ENCODE measurements at regions not wholly inside any gene's neighbourhood (a gene's known extent, or its start where the extent isn't known, plus 50 kb on each side); places are given as distances from the start of the nearest gene placed in this dataset.

DNA sequence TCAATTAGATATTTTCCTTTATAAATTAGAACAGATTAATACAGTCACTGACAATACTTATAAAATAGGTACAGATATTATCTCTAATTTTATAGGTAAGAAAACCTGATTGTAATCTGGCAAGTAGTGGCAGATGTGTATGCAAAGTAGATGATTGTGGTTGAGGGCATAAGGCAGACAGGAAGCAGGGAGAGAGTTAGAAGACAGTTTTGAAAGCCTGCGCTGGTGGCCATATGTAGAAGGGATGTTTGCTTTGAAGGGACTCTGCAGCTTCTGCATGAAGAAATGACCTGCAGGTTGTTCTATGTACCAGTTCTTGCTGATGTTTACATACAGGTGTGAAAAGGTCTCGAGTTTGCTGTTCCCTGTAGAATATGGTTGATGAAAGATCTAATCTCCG lies 416.3 kb upstream of the SLIT2 start:
- TF ChIP-seq, protein P1, sequence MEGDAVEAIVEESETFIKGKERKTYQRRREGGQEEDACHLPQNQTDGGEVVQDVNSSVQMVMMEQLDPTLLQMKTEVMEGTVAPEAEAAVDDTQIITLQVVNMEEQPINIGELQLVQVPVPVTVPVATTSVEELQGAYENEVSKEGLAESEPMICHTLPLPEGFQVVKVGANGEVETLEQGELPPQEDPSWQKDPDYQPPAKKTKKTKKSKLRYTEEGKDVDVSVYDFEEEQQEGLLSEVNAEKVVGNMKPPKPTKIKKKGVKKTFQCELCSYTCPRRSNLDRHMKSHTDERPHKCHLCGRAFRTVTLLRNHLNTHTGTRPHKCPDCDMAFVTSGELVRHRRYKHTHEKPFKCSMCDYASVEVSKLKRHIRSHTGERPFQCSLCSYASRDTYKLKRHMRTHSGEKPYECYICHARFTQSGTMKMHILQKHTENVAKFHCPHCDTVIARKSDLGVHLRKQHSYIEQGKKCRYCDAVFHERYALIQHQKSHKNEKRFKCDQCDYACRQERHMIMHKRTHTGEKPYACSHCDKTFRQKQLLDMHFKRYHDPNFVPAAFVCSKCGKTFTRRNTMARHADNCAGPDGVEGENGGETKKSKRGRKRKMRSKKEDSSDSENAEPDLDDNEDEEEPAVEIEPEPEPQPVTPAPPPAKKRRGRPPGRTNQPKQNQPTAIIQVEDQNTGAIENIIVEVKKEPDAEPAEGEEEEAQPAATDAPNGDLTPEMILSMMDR (IDR thresholded peaks at IDR 0.05; ENCODE audit: control extremely low read depth, extremely low read depth, low read depth, missing control alignments): no peak
- no peak for DNase-seq (ENCODE audit: extremely low spot score)
- CTCF ChIA-PET: no interaction called here
- POLR2A ChIA-PET: no interaction called here

DNA sequence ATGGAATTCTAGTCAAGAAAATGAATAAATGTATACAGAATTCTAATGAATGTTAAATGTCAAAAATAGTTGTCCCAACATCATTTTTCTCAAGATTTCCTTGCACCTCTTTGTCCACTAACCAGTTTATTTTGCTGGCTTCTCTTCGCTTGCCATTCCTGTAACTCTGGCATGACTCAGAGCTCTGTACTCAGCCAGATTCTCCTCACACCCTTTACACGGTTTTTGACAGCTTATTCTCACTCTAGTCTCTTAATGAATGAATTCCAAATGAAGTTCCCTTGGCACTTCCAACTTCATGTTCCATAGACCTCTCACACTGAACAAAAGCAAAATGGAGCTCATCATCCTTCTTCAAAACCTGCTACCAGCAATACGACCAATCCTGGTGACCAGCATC lies 419.3 kb upstream of the SLIT2 start:
- DNase-seq (ENCODE audit: extremely low spot score): no peak
- TF ChIP-seq, protein P1 (IDR thresholded peaks at IDR 0.05; ENCODE audit: control extremely low read depth, extremely low read depth, low read depth, missing control alignments): no peak
- CTCF ChIA-PET: no interaction called here
- POLR2A ChIA-PET: no interaction called here

DNA sequence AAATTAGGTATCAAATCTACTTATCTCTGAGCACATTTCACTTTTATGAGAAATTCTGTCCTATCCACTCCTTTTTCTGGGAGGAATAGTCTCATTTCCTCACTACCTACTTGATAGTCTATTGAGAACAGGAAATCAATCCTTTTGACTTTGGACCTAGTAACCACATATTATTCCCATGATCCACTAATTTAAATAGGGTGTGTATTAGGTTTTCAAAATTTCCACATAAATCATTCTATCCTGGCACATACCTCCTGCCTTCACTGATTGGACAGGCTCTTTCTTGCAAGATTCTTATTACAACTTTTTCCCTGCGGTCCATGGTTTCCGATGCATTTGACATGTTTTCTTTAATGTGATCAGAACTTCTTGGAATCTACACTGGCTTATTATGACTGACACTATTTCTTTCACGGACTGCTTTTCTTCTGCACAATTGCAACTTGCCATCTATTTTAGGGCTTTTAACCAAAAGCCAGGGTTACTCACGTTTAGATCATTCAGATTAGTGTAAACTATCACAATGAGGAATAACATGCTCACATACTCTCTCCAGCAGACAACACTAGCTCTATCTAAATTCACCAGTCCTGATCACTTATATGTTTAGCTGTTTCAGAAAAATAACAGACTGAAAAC lies 419.9 kb upstream of the SLIT2 start:
- no peak for DNase-seq (ENCODE audit: extremely low spot score)
- TF ChIP-seq, protein P1 (IDR thresholded peaks at IDR 0.05; ENCODE audit: control extremely low read depth, extremely low read depth, low read depth, missing control alignments): no peak
- ChIA-PET CTCF (no interaction called here), POLR2A (no interaction called here)

DNA sequence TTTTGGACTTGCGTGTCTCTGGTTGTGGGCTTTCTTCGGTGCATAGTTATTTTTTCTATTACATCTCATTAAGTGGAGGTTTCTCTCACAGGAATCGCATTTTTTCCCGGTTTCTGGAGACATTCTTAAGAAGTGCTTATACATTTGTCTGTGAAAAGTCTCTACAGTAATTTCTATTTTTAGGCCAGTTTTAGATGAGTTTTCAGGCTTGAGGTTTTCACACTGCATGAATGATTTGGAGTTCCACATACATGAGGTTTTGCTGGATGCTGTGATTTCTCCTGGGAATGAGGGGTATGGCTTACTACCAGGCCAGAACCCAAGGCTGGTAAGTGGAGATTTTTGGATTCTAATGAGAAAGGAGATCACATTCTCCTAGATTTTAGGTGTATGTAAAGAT lies 422.6 kb upstream of the SLIT2 start:
- CTCF ChIA-PET: no interaction called here
- POLR2A ChIA-PET: no interaction called here
- TF ChIP-seq, protein P1 (IDR thresholded peaks at IDR 0.05; ENCODE audit: control extremely low read depth, extremely low read depth, low read depth, missing control alignments): no peak
- no peak for DNase-seq (ENCODE audit: extremely low spot score)

DNA sequence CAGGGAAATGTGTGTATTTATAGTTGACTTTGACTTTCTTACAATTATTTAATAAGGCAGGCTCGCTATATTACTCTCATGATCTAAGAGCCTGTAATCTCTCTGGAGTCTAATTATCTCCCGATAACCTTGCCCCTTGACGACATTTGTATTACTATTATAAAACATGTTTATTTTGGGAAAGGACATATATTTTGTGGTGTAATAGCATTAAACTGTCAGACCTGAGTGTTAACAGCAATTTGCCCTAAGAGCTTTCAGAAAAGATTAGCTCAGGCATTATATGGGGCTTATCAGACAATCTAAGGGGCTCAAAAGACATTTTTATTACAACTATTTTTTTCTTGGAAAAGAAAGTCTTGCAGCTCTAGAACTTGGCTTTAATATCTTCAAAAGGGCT lies 427.9 kb upstream of the SLIT2 start:
- ChIA-PET POLR2A (no interaction called here), CTCF (no interaction called here)
- no peak for DNase-seq (ENCODE audit: extremely low spot score)
- TF ChIP-seq, protein P1 (IDR thresholded peaks at IDR 0.05; ENCODE audit: control extremely low read depth, extremely low read depth, low read depth, missing control alignments): no peak

DNA sequence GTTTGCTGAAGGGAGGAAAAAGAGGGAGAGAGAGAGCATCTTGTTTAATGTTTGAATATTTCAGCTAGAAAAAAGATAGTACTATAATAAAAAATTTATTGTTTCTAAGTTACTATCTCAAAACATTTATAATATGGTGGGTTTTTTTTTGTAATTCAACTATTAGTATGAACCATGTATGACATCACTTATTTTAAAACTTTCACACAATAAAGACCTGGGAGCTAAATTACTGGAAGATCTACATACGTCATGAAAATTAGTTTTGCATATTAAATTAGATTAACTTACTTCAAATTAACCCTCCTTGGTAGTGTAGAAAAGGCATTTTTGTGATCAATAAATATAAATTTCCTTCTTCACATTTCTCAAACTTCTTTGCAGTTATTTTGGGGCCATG lies 432.0 kb upstream of the SLIT2 start:
- TF ChIP-seq, protein P1 (IDR thresholded peaks at IDR 0.05; ENCODE audit: control extremely low read depth, extremely low read depth, low read depth, missing control alignments): no peak
- POLR2A ChIA-PET: no interaction called here
- CTCF ChIA-PET: no interaction called here
- no peak for DNase-seq (ENCODE audit: extremely low spot score)

DNA sequence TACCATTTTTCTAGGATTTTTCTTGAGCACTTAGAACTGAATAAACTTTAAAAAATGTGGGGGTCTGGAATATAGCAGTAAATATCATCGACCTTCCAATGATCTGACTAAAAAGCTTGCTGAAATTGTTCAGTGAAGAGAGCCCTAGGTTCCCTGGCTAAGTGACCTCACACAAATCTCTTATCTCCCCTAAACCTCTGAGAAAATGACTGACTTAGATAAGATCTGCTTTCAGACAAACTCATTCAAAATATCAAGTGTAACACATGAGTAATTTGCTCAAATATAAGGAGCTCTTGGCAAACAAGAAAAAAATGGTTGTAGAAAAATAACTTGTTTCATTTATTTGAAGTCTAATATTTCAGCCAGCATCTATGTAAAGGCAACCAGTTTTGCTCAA lies 441.7 kb upstream of the SLIT2 start:
- DNase-seq (ENCODE audit: extremely low spot score): no peak
- TF ChIP-seq, protein P1 (IDR thresholded peaks at IDR 0.05; ENCODE audit: control extremely low read depth, extremely low read depth, low read depth, missing control alignments): no peak
- ChIA-PET CTCF (no interaction called here), POLR2A (no interaction called here)

All from GM10248 (cell line).